NCI-H187 treated with DMSO at 0.1 percent for 48 hours (cell line): ENCODE measurements at regions not wholly inside any gene's neighbourhood (a gene's known extent, or its start where the extent isn't known, plus 50 kb on each side); places are given as distances from the start of the nearest gene placed in this dataset.
"Not testable (repeated sequence)": the region's sequence is repeated elsewhere in the genome, so short reads cannot be mapped to it uniquely, and the experiment has no call there.

ENCODE experiments used
- DNase-seq: peaks from one replicate; lab custom pipeline; 2025; lab: John Stamatoyannopoulos, UW

GRCh38 chr6:26957399-26958127, 289.9 kb upstream of the PRSS16 start:
- DNase-seq: not testable (repeated sequence)

DNA sequence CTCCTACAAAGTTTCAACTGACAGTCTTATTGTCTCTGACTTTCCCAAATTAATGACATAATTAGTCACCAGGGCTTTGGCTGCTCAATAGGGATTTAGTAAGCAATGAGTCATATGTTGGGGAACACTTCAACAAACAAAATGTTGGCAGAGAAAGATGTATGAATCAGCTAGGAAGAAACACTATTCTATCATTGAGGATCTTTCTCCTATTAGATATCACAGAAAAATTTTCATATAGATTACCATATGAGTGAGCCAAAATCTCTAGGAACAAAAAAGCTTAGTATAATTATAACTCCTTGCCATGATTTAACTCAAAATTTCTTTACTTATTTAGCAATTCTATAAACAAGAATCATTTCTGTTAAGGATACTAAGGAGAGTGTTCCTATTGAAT, 286.3 kb upstream of the PRSS16 start:
- DNase-seq: not testable (repeated sequence)

DNA sequence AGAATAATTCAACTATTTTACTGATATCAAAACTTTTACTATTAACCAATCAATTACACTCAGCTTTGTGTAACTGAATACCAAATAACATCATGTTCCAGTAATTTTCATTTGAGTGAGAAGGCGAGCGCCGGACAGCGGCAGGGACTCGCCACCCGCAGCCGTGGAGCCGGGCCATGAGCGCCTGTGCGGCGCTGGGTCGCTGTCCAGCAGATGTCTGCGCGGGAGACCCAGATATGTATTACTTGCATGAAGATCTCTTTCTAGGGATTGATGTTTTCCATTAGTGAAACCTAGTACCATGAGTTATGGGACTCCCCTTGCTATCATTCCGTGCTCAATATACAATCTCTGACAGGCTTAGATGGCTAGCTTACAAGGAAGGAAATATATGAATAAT, 245.1 kb upstream of the PRSS16 start:
- DNase-seq: no peak

DNA sequence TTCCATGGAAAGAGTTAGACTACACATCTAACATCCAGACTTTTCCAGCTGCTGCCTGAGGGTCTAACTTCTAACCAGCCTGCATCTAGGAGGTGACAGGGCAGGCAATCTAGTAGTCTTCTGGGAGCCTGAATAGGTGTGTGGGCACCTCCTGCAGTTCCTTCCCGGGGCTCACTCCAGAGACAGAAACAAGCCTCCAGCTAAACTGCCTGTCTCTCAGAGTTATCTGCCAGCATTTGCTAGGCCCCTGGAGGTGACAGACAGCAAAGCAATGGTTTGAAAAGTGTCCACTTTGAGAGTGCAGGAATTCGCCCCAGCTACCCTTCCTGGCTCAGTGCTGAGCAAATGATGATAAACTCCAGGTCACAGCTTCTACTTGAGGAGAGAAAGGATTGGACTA, 240.5 kb upstream of the PRSS16 start:
- DNase-seq: no peak

- not testable (repeated sequence) for DNase-seq
Observed at GRCh38 chr6:27008613-27009012, 238.9 kb upstream of the PRSS16 start.

- DNase-seq: not testable (repeated sequence)
Observed at GRCh38 chr6:27014053-27014452, 233.4 kb upstream of the PRSS16 start.

DNA sequence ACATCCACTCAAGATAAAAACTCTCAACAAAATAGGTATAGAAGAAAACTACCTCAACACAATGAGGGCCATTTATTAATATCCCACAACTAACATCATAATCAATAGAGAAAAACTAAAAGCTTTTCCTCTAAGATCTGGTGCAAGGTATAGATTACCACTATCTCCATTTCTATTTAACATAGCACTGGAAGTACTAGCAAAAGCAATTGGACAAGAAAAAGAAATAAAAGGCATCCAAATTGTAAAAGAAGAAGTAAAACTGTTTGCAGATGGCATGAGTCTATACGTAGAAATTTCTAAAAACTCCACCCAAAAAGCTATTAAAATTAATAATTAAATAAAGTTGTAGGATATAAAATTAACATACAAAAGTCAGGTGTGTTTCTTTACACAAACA, 230.8 kb upstream of the PRSS16 start:
- DNase-seq: no peak

DNA sequence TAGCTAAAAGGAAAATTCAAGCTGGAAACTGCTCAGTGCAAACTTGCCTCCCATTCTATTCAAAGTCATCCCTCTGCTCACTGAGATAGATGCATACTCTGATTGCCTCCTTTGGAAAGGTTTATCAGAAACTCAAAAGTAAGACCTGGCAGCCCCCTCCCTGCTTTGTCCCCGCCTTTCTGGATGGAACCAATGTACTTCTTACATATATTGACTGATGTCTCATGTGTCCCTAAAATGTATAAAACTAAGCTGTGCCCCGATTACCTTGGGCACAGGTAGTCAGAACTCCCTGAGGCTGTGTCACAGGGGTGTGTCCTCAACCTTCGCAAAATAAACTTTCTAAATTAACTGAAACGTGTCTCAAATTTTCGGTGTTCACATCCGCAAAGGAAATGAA, 229.1 kb upstream of the PRSS16 start:
- not testable (repeated sequence) for DNase-seq

GRCh38 chr6:27019651-27020552, 227.6 kb upstream of the PRSS16 start:
- peak; percentile 89 for DNase-seq

DNA sequence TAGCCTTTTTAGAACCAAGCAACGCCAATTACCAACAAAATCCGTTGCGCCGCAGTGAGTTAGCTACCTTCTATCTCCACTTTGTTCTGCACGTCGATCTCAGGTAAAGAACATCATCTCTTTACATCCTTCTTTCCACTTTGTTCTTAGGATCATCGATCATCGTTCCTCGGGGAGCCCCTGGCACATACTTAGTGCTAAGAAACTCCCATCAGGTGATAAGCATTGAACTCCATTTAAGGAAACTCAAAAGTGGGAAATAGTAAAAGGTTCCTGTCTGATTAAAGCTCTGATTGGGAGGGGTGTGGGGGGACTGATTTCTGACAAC, 227.0 kb upstream of the PRSS16 start:
- no peak for DNase-seq

- no peak for DNase-seq
Observed at GRCh38 chr6:27023664-27024063, 223.8 kb upstream of the PRSS16 start.

DNA sequence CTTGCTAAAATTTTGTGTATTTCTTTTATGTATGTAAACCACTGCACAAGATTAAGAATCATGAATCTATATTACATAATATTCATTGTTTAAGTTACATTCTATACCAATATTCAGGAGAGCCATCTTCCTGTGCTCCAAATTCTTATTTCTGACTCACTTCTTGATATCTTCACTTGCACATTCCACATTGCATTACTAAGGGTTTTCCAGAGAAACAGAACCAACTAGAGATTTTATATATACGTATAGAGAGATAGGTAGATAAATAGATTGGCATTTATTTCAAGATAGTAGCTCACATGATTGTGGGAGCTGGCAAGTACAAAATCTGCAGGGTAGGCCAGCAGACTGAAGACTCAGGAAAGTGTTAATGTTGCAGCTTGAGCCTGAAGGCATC, 222.2 kb upstream of the PRSS16 start:
- DNase-seq: no peak

DNA sequence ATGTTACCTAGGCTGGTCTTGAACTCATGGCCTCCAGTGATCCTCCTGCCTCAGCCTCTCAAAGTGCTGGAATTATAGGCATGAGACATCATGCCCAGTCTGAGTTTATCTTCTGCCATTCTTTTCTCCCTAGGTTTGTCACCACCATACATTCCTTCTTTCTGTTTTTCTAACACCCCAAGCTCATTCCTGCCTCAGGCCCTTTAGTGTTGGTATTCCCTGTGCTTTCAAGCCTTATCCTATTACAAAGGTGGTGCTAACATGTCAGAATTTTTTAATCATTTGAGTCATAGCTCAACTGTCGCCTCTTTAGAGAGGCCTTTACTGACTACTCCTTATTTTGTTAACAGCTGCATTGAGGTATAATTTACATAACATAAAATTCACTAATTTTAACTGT, 221.1 kb upstream of the PRSS16 start:
- no peak for DNase-seq

GRCh38 chr6:27031302-27031701, 216.2 kb upstream of the PRSS16 start:
- DNase-seq: no peak

- DNase-seq: no peak
Observed at GRCh38 chr6:27038498-27038897, 209.0 kb upstream of the PRSS16 start.

DNA sequence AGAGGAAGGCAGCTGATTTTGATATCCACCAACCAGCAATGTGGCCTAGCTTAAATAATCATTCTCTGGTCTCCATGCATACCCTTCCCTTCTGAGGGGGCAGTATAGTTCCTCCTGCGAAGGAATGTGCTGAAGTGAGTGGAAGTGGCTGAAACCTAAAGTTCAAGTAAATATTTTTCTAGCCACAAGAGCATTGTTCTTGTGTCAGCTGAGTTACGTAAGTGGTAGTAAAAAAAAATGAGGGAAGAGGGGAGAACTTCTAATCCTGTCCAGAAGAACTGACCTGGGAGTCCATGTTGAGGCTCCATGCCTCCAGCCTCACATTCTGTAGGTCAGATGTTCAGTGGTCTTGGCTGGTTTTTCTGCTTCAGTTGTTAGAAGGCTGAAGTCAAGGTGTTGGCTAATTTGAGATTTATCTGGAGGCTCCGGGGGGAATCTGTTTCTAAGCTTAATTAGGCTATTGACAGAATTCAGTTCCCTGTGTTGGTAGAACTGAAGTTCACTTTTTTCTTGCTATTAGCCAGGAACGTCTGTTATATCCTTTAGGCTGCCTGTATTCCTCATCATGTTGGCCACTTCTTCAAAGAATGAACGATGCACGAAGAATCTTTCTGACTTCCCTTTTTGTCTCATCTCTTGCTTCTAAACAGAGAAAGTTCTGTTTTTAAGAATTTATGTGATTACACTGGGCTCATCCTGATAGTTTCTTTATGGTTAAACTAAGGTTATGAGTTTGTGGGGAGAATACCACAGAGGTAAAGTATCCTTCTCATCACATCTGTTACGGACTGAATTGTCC, 207.1 kb upstream of the PRSS16 start:
- DNase-seq: no peak

DNA sequence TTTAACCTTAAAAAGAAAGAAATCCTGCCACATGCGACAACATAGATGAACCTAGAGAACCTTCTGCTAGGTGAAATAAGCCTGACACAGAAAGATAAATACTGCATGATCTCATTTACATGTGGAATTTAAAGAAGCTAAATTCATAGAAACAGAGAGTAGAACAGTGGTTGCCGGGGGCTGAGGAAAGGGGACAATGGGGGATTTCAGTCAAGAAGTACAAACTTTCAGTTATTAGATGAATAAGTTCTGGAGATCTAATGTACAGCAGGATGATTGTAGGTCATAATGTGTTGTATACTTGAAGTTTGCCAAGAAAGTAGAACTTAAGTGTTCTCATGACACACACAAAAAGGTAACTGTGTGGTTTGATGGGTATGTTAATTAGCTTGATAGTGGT, 204.3 kb upstream of the PRSS16 start:
- DNase-seq: no peak

DNA sequence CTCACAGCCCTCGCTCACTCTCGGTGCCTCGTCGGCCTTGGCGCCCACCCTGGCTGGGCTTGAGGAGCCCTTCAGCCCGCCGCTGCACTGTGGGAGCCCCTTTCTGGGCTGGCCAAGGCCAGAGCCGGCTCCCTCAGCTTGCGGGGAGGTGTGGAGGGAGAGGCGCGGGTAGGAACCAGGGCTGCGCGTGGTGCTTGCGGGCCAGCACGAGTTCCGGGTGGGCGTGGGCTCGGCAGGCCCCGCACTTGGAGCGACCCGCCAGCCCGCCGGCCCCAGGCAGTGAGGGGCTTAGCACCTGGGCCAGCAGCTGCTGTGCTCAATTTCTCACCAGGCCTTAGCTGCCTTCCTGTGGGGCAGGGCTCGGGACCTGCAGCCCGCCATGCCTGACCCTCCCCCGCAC, 202.4 kb upstream of the PRSS16 start:
- not testable (repeated sequence) for DNase-seq

- DNase-seq: not testable (repeated sequence)
Observed at GRCh38 chr6:27047725-27048124, 199.8 kb upstream of the PRSS16 start.

DNA sequence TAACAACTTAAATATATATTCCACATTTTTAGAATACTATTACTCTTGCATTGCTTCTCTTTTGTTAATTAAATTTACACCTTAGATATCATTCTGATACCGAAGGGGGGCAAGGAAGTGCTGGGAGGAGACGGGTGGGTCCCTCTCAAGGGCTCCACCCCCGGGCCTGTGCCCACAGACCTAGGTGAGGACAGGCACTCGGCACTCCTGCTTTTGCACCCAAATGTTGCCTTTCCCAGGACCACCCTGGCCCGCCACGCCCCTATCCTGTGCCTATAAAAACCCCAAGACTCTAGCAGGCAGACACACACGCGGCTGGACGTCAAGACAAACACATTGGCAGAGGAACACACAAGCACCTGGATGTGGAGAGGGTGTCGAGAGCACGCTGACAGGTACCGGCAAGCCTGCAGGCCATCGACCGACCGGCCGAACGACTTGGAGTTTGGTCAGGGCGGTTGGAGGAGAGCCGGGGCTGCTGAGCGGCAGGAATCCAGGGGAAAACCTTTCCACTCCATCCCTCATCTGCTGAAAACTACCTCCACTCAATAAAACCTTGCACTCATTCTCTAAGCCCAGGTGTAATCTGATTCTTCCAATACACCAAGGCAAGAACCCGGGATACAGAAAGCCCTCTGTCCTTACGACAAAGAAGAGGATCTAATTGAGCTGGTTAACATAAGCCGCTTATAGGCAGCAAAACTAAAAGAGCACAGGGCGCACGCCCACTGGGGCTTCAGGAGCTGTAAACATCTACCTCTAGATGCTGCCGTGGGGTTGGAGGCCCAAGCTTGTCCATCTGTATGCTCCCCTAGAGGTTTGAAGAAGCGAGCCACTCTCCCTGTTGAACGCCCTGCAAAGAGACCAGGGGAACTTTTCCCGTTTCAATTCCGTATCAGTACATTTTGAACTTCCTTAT, 197.4 kb upstream of the PRSS16 start:
- DNase-seq: peak; percentile 19

DNA sequence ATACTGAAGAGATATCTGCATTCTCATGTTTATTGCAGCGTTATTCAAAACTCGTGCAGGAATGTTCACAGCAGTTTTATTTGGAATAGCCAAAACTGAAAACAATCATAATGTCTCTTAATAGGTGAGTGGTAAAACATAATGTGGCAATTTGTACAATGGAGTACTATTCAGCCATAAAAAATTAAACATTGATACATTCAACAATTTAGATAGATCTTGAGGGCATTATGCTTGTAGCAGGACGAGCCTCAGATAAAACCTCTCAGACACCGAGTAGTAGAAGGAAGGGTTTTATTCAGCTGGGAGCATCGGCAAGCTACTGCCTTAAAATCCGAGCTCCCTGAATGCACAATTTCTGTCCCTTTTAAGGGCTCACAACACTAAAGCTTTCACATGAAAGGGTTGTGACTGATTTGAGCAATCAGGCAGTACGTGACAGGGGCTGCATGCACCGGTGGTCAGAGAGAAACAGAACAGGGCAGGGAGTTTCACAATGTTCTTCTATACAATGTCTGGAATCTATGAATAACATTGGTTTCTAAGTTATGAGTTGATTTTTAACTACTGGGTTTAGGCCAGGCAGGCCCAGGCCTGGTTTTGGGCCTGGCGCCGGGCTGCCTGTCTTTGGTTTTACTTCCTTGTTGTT, 195.3 kb upstream of the PRSS16 start:
- not testable (repeated sequence) for DNase-seq
